Germinal center (tissue), 1 donor: ENCODE measurements at regions not wholly inside any gene's neighbourhood (a gene's known extent, or its start where the extent isn't known, plus 50 kb on each side); places are given as distances from the start of the nearest gene placed in this dataset.

ENCODE experiments used
- DNase-seq: peaks from one replicate; pipeline ENCODE4 v3.0.0; 2012; ENCODE audit warnings: mixed read lengths, low spot score

- no peak for DNase-seq
Measured at GRCh38 chr15:77732514-77733335, 100.0 kb upstream of the LINGO1 start.

GRCh38 chr15:77731945-77732344 lies 99.2 kb upstream of the LINGO1 start:
- DNase-seq, result no peak

- DNase-seq, result no peak
Measured at GRCh38 chr15:77731067-77731466, 98.4 kb upstream of the LINGO1 start.

- DNase-seq, result no peak
Measured at GRCh38 chr15:77727635-77728304, 95.1 kb upstream of the LINGO1 start.

GRCh38 chr15:77724715-77725114 lies 92.0 kb upstream of the LINGO1 start:
- DNase-seq, result no peak

- DNase-seq, result no peak
Measured at GRCh38 chr15:77723756-77724155, 91.0 kb upstream of the LINGO1 start.

- DNase-seq, result no peak
Measured at GRCh38 chr15:77722759-77723460, 90.2 kb upstream of the LINGO1 start.

- DNase-seq, result no peak
Measured at GRCh38 chr15:77721963-77722362, 89.3 kb upstream of the LINGO1 start.

- DNase-seq, result no peak
Measured at GRCh38 chr15:77720655-77721054, 87.9 kb upstream of the LINGO1 start.

GRCh38 chr15:77720173-77720572 lies 87.5 kb upstream of the LINGO1 start:
- DNase-seq, result no peak

GRCh38 chr15:77719450-77719849 lies 86.7 kb upstream of the LINGO1 start:
- DNase-seq, result no peak

- no peak for DNase-seq
Measured at GRCh38 chr15:77717333-77717990, 84.8 kb upstream of the LINGO1 start.

- DNase-seq, result no peak
Measured at GRCh38 chr15:77716632-77717332, 84.1 kb upstream of the LINGO1 start.

GRCh38 chr15:77715860-77716259 lies 83.1 kb upstream of the LINGO1 start:
- DNase-seq, result no peak

- DNase-seq, result no peak
Measured at GRCh38 chr15:77715051-77715450, 82.3 kb upstream of the LINGO1 start.

- DNase-seq, result no peak
Measured at GRCh38 chr15:77714555-77714954, 81.8 kb upstream of the LINGO1 start.

GRCh38 chr15:77714023-77714422 lies 81.3 kb upstream of the LINGO1 start:
- no peak for DNase-seq

GRCh38 chr15:77713281-77713680 lies 80.6 kb upstream of the LINGO1 start:
- DNase-seq, result no peak

GRCh38 chr15:77712438-77712837 lies 79.7 kb upstream of the LINGO1 start:
- no peak for DNase-seq

- no peak for DNase-seq
Measured at GRCh38 chr15:77710637-77711036, 77.9 kb upstream of the LINGO1 start.

- no peak for DNase-seq
Measured at GRCh38 chr15:77710206-77710605, 77.5 kb upstream of the LINGO1 start.
